A549 (cell line): ENCODE measurements at regions not wholly inside any gene's neighbourhood (a gene's known extent, or its start where the extent isn't known, plus 50 kb on each side); places are given as distances from the start of the nearest gene placed in this dataset.

ENCODE experiments used
- BHLHE40 ChIP-seq: IDR thresholded peaks from 2 replicates; pipeline ENCODE4 v1.6.1; 2012; ENCODE audit warnings: low read depth, low read length, inconsistent platforms
- EP300 ChIP-seq, 2 experiments: fragments of >200 bp; sonication (Bioruptor Twin); formaldehyde crosslinking; IDR thresholded peaks; 2 replicates in 1 of 2; 3 replicates in 1 of 2; pipeline ENCODE4 v1.6.1; 2016 to 2017
- KDM1A ChIP-seq: fragments of 200-600 bp; sonication (generic); IDR thresholded peaks from 2 replicates; pipeline ENCODE4 v1.6.1; 2016; ENCODE audit warnings: low read depth, mild to moderate bottlenecking
- POLR2A ChIP-seq: IDR thresholded peaks from 2 replicates; pipeline ENCODE4 v1.6.1; 2012; ENCODE audit warnings: mild to moderate bottlenecking, low read length
- REST ChIP-seq: fragments of 200-600 bp; sonication (generic); IDR thresholded peaks from 2 replicates; pipeline ENCODE4 v1.6.1; 2016; ENCODE audit warnings: antibody characterized with exemption, mild to moderate bottlenecking, moderate library complexity
- TF ChIP-seq, protein P1 (sequence below): fragments of >200 bp; sonication (Bioruptor Twin); formaldehyde crosslinking; IDR thresholded peaks from 3 replicates; pipeline ENCODE4 v1.5.1; 2016
- TF ChIP-seq, protein P2 (sequence below): IDR thresholded peaks from 2 replicates; pipeline ENCODE4 v1.6.1; 2012
- TF ChIP-seq, protein P3 (sequence below): fragments of 450-650 bp; IDR thresholded peaks from 2 replicates; pipeline ENCODE4 v1.6.1; 2014; ENCODE audit warnings: antibody characterized with exemption

DNA sequence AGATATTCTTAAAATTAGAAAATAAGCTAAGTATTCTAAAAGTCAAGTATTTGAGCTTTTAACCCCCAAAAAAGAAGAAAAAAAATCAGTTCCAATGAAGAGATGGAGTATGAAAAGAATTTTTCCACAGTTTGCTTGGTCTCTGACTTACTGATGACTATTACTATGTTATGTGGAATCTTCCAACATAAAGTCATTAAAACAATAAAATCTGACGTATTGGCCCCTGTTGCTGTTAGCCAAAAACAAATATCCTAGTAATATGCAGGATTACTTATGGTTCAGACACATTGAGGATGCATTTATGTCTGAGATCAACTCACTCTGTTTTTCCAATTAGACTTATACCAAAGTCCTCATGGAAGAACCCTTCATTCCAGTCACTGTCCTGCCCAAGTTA lies 517.2 kb upstream of the ADGRL3 start:
- TF ChIP-seq, protein P1, sequence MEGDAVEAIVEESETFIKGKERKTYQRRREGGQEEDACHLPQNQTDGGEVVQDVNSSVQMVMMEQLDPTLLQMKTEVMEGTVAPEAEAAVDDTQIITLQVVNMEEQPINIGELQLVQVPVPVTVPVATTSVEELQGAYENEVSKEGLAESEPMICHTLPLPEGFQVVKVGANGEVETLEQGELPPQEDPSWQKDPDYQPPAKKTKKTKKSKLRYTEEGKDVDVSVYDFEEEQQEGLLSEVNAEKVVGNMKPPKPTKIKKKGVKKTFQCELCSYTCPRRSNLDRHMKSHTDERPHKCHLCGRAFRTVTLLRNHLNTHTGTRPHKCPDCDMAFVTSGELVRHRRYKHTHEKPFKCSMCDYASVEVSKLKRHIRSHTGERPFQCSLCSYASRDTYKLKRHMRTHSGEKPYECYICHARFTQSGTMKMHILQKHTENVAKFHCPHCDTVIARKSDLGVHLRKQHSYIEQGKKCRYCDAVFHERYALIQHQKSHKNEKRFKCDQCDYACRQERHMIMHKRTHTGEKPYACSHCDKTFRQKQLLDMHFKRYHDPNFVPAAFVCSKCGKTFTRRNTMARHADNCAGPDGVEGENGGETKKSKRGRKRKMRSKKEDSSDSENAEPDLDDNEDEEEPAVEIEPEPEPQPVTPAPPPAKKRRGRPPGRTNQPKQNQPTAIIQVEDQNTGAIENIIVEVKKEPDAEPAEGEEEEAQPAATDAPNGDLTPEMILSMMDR = no peak
- TF ChIP-seq POLR2A = no peak
- TF ChIP-seq, protein P2, sequence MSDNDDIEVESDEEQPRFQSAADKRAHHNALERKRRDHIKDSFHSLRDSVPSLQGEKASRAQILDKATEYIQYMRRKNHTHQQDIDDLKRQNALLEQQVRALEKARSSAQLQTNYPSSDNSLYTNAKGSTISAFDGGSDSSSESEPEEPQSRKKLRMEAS = no peak
- no peak for TF ChIP-seq REST
- no peak for TF ChIP-seq BHLHE40
- TF ChIP-seq, protein P3, sequence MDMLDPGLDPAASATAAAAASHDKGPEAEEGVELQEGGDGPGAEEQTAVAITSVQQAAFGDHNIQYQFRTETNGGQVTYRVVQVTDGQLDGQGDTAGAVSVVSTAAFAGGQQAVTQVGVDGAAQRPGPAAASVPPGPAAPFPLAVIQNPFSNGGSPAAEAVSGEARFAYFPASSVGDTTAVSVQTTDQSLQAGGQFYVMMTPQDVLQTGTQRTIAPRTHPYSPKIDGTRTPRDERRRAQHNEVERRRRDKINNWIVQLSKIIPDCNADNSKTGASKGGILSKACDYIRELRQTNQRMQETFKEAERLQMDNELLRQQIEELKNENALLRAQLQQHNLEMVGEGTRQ = no peak
- TF ChIP-seq EP300 (IDR thresholded peaks at IDR 0.05) = no peak
- TF ChIP-seq KDM1A = no peak
